GM18861 (cell line): ENCODE measurements at regions not wholly inside any gene's neighbourhood (a gene's known extent, or its start where the extent isn't known, plus 50 kb on each side); places are given as distances from the start of the nearest gene placed in this dataset.
A peak's percentile ranks its signal among the peaks of the same experiment; 100 is the strongest.

Source experiments
- ATAC-seq: cut with Tn5 transposase; IDR thresholded peaks from one replicate; pipeline ENCODE4 v1.9.1; 2021; ENCODE audit not compliant: unreplicated experiment

- no peak for ATAC-seq
Measured at GRCh38 chr7:121575194-121575765, 179.2 kb upstream of the FAM3C start.

DNA sequence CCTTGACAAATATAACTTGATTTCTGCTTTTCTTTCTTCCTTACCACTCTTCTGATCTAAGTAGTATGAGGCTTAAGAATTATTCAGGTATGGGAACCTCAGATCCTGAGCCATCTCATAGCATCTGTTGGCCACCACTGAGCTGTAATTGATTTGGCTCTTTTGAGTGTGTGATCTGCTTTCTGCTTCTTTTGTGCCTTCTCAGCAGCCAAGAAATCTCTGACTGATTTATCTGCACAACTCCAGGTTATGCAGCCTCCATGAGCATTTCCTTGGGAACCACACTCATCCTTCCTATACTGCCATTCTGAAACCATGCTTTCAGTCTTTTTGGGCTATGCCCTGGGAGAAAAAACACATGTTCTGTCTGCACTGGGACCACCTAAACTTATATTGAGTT lies 178.0 kb upstream of the FAM3C start:
- no peak for ATAC-seq

DNA sequence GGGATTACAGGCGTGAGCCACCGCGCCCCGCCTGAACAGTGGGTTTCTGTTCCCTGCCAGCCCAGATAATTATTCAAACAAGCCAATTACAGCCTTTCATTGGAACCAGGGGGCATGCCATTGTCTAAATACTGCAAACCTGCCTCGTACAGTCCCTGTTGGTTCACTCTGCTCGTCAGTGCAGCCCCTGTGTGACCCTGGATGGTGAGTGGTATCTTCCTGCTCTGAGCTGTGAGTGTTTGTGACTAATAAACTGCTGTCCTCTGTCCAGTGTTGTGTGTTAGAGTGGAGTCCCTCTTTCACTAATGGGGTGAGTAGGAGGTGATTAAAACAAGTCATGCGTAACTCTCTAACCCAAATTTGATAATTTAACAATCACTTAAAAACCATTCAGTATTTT lies 176.5 kb upstream of the FAM3C start:
- ATAC-seq, result no peak

DNA sequence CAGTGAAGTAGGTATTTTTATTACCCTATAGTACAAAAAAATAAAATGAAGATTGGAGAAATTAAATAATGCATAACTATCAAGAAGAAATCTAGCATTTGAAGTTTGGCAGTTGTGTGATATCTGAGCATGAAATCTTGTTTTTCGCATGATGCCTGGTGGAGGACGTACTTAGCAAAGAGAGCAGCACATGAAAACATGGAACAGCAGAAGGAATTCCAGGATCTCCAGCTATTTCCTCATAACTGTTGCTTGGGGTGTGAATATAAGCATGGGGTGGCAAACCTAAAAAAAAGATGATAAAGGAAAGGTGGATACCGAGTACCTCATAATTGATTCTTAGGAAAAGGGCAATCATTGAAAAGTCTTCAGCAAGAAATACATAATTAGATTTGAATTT lies 174.3 kb upstream of the FAM3C start:
- no peak for ATAC-seq

- no peak for ATAC-seq
Measured at GRCh38 chr7:121563177-121563576, 167.1 kb upstream of the FAM3C start.

DNA sequence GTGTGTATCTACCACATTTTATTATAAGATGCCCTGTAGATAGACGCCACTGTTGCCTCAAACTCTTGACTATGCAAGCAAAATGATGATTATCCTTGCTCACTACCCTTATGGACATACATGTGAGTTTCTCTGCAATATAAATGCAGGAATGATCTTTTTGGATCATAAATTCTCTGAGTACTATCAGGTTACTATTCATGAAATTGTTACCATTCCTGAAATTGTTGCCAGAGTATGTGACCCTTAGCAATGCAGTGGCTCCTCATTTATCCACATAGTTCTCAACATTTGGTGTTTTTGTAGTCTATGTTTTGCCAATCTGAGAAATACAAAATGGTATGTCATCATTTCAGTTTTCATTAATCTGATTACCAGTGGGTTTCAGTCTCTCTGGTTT lies 166.2 kb upstream of the FAM3C start:
- no peak for ATAC-seq

DNA sequence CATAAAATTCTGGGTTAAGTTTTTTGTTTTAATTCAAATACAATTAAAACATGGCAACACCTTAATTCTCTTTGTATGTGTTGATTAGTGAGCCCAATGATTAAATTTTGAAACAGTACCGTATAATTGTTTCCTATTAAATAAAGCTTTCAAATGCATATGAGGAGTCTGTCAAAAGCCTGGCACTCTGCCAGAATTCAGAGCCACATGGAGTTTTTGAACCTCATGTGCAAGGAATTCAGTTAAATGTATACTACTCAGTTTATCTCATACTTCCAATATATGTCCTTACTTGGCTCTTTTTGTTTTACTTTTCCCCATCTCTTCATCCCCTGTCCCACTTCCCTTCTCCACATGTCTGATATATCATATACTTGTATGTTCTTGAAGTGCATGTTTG lies 165.6 kb upstream of the FAM3C start:
- ATAC-seq, result no peak

DNA sequence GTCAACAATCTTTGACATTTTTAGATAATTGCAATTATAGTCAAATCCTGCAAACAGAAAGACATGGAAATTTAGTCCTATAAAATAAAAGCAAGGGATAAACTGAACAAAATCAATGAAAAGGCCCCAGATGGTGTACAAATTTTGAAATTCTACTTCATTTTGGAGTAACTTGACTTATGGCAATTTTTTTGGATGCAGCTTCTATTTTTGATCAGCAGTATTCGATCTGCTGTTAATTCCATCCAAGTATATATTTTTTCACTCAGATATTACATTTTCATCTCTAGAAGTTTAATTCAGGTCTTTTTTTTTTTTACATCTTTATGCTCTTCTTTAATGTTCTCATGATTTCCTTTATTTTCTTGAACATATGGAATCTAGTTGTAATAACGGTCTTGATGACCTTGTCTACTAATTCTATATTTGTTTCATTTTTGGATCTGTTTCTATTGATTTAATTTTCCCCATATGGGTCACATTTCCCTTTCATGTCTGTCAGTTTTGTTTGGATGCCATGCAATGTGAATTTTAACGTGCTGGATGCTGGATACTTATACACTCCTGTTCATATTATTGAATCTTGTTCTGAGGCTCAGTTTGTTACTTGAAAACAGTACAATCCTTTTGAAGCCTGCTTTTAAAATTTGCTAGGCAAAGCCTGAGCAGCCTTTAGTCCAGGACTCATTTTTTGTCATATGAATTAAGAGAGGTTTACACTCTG lies 164.3 kb upstream of the FAM3C start:
- ATAC-seq, result no peak

DNA sequence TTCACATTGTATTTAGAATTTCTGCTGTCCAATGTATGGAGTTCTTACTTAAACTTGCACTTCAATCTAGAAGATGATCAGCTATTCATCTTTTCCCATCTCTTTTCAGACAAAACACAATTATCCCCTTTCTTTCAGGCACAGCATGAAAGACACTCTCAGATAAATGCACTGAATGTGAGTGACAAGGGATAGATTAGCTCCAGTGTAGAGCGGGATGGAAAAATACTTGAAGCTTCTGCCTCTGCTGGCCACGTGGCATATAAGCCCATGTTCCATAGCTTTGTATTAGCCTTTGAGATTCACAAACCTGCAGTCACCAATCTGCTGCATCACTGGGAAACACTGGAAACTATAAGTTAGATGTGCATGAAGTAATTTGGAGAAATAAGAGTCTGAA lies 162.2 kb upstream of the FAM3C start:
- no peak for ATAC-seq

DNA sequence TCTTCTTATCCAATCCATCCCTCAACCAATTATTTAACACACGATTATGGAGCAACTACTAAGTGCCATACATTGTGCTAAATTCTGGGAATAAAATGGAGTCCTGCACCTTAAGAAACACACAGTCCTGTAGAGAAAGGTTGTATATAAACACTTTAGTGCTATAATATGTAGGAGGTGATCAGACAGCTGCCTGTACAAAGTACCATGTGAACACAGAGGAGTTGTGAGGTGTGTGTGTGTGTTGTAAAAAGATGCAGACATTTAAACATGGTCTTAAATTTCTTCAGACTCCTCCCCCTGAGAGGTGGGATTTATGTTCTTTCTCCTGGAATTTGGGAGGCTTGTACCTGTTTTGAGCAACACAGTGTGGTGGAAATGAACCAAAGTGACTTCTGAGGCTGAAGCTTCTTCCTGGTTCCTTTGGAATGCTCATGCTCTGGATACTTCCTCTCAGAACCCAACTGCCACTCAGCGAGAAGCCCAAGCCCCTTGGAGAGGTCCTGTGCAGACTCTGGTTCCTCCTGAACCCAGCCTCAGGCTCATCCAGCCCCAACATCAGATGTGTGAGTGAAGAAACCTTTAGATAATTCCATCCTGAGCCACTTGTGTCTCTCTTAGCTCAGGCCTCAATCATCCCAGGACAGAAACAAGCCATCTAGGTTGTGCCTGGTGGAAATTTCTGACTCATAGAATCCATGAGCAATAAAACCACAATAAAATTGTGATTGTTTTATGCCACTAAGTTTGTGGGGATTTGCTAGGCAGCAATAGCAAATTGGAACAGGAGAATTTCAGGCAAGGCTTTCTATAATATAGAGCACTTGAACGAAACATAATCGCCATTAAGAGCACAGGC lies 161.2 kb upstream of the FAM3C start:
- ATAC-seq, result no peak

DNA sequence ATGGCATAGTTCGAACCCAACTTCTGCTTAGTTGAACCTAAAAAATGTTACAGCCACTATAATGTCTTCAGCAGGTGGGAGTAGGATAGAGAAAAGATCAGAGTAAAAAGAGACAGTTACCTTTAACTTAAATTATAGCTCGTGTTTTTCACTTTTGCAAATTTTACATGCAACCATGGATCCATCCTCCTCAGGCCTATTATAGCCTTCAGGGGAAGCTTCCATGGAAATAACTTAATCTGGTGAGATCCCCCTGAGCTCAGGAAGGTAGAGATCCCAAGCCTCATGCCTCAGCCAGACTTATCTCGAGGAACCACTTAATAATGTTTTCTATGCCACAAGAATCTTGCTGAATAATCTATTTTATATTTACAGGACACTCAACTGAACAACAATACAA lies 159.4 kb upstream of the FAM3C start:
- no peak for ATAC-seq

DNA sequence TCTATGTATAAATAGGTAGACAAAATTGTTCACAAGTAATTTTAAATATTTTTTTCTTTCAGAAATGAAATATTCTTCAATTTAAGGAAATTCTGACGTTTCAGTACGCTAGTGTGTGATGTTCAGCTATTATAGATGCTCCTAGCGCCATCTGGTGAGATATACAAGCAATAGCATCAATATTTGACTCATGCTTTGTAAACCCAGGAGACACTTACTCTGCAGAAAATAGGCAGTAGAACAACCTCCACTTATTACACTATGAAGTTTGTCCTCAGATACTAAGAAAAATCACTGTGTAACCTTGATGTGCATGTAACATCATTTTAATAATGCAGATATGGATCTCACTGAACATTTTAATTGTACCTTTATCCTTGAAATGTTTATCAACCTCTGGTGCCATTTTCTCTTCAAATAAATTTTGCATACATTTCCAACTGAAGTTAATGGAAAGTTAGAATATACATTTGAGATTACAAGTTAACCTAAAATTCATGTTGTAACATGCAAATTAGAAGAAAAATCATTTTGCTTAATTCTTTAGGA lies 151.5 kb upstream of the FAM3C start:
- ATAC-seq, result peak; percentile 85

- peak; percentile 7 for ATAC-seq
Measured at GRCh38 chr7:121546632-121547543, 150.8 kb upstream of the FAM3C start.

DNA sequence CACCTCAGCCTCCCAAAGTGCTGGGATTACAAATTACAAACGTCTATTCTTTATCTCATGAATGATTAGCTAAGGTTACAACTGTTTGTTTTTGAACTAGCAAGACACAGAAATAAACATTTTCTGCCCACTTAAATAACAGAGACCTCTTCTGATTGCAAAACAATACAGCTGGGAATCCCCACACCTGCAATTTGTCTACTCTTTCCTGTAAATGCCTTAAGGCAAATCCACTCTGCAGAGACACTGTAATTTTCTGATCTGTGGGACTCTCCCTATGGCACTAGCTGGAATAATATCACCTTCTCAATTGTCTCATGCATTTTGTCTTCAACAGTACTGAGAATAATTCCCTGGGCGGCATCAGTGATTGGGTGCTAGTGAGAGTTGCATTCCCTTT lies 149.3 kb upstream of the FAM3C start:
- no peak for ATAC-seq

GRCh38 chr7:121544726-121545125 lies 148.6 kb upstream of the FAM3C start:
- peak; percentile 58 for ATAC-seq

DNA sequence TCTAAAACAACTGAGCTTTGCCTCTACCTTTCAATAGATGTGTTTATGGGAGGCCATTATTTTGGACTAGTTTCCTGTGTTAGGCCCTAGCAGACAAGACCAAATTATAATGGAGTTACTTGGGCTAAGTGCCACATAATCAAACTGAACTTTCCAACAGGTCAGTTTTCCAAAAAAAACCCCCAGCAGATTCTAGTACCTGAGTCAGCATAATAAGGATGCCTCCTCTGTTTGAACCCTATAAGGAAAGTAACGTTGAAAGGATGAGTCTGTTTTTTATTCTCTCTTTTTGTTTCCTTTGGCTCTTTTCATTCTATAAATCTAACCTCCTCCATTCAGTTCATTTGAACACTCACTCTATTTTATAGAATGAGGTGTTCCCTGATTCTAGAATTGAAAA lies 148.1 kb upstream of the FAM3C start:
- ATAC-seq, result no peak

GRCh38 chr7:121541457-121541856 lies 145.3 kb upstream of the FAM3C start:
- ATAC-seq, result no peak

DNA sequence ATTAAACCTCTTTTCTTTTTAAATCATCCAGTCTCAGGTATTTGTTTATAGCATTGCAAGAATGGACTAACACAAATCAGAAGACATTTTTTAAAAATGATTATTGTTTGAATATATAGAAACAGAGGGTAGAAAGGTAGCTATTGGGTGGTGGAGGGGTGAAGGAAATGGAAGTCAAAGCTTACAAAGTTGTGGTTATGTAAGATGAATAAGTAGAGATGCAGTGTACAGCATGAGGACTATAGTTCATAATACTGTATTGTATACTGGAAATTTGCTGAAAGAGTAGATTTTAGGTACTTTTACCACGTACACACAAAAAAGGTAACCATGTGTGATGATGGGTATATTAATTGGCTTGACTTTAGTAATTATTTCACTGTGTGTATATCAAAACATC lies 144.0 kb upstream of the FAM3C start:
- no peak for ATAC-seq

DNA sequence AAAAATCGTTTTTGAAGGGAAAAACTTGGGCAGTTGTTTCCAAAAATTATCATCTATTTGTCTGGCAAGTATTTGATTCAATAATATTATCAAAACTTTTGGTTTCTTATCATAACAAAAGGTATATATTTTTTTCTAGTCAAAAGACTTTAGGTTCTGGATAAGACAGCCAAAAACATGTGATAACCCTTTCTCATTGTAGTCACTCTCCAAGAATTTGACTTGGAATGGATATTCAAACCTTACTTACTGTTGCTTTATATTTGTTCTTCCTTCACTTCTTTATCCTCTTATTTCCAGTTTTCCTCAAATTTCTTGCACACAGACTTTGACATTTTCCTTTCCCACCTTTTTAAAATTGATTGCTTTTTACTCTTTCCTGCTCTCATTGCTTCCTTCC lies 140.9 kb upstream of the FAM3C start:
- no peak for ATAC-seq

DNA sequence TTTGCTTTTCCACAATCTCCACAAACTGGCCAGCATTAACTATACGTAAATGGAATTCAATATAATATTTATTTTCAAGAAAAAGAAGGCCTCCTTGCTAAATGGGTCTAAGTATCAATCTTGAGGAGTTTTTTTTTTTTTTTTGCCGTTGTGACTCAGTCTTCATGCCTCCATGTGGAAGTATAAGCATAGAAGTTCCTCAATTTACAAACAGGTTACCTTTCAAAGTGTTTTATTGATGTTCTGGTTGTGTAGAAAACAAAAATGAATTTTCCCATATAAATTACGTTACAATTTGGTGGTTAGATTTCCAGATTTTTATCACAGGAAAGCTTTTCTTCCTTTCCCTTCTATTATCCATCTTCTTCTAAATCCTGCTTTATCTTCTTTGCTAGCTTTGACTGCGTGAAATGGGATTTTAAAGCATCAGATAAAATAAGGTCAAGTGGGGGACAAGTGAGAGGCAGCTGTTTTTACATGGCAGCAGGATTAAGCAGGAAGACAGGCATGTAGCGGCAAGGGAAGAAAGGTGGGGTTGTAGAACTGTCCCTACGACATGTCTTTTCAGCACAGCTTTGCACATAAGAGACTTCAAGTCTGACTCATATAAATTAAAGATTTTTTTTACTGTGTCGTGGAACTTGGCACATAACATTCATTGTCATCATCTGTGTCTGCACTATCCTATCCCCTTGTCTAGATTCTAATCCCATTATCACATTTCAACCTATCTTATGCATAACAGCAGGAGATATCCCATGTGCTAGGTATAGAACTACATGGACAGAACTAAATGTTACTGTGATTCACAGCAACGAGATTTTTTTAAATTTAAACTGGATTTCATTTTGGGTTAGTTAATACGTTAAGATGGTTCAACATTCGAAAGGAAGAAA lies 135.3 kb upstream of the FAM3C start:
- no peak for ATAC-seq
